SK-N-SH treated with all-trans-retinoic acid at 6 μM for 48 hours (cell line): ENCODE measurements at regions not wholly inside any gene's neighbourhood (a gene's known extent, or its start where the extent isn't known, plus 50 kb on each side); places are given as distances from the start of the nearest gene placed in this dataset.

Experiments used
- ARNTL ChIP-seq: fragments of 450-650 bp; formaldehyde crosslinking; IDR thresholded peaks from 2 replicates; pipeline ENCODE4 v1.5.0; 2020; ENCODE audit warnings: low read depth, mild to moderate bottlenecking, moderate library complexity, borderline replicate concordance
- CREB5 ChIP-seq: fragments of 250-450 bp; sonication (Bioruptor Pico); IDR thresholded peaks from 2 replicates; pipeline ENCODE4 v1.5.1; 2020; ENCODE audit warnings: low read depth, mild to moderate bottlenecking, moderate library complexity
- GLIS3 ChIP-seq: fragments of 250-450 bp; sonication (Bioruptor Pico); IDR thresholded peaks from 2 replicates; pipeline ENCODE4 v1.5.0; 2020; ENCODE audit warnings: mild to moderate bottlenecking, moderate library complexity
- ISL1 ChIP-seq: fragments of 250-450 bp; sonication (Bioruptor Pico); IDR thresholded peaks from 2 replicates; pipeline ENCODE4 v2.1.2; 2022; ENCODE audit warnings: mild to moderate bottlenecking, moderate library complexity
- PATZ1 ChIP-seq: fragments of 250-450 bp; sonication (Bioruptor Pico); IDR thresholded peaks from 2 replicates; pipeline ENCODE4 v1.8.0; 2020; ENCODE audit warnings: mild to moderate bottlenecking, moderate library complexity, borderline replicate concordance
- POU6F1 ChIP-seq: fragments of 250-450 bp; sonication (Bioruptor Pico); IDR thresholded peaks from 2 replicates; pipeline ENCODE4 v1.8.0; 2021; ENCODE audit warnings: low read depth, mild to moderate bottlenecking, moderate library complexity, borderline replicate concordance
- PPARA ChIP-seq: fragments of 250-450 bp; sonication (Bioruptor Pico); IDR thresholded peaks from 2 replicates; pipeline ENCODE4 v1.5.0; 2020; ENCODE audit warnings: mild to moderate bottlenecking, borderline replicate concordance
- ZC3H10 ChIP-seq: fragments of 250-450 bp; sonication (Bioruptor Pico); IDR thresholded peaks from 2 replicates; pipeline ENCODE4 v1.5.1; 2021; ENCODE audit warnings: mild to moderate bottlenecking, moderate library complexity
- ZFP3 ChIP-seq: fragments of 250-450 bp; sonication (Bioruptor Pico); IDR thresholded peaks from 2 replicates; pipeline ENCODE4 v1.5.0; 2020; ENCODE audit warnings: mild to moderate bottlenecking, moderate library complexity
- ZFP30 ChIP-seq: fragments of 450-650 bp; formaldehyde crosslinking; IDR thresholded peaks from 2 replicates; pipeline ENCODE4 v1.5.0; 2022; ENCODE audit warnings: mild to moderate bottlenecking, moderate library complexity
- ZNF70 ChIP-seq: fragments of 450-650 bp; formaldehyde crosslinking; IDR thresholded peaks from 2 replicates; pipeline ENCODE4 v1.5.0; 2020; ENCODE audit warnings: mild to moderate bottlenecking, moderate library complexity

- TF ChIP-seq ZNF70 (no peak), CREB5 (CRISPR knock-in tag) (no peak), ZFP3 (CRISPR knock-in tag) (no peak), PATZ1 (no peak), POU6F1 (CRISPR knock-in tag) (no peak), PPARA (CRISPR knock-in tag) (no peak), ARNTL (CRISPR knock-in tag) (no peak), ZC3H10 (CRISPR knock-in tag) (no peak), ISL1 (CRISPR knock-in tag) (no peak), GLIS3 (CRISPR knock-in tag) (no peak), ZFP30 (no peak)
Measured at GRCh38 chr18:67250776-67251424, 265.6 kb downstream of the DSEL start.
